ENCODE measurements at regions not wholly inside any gene's neighbourhood (a gene's known extent, or its start where the extent isn't known, plus 50 kb on each side); places are given as distances from the start of the nearest gene placed in this dataset.

DNA sequence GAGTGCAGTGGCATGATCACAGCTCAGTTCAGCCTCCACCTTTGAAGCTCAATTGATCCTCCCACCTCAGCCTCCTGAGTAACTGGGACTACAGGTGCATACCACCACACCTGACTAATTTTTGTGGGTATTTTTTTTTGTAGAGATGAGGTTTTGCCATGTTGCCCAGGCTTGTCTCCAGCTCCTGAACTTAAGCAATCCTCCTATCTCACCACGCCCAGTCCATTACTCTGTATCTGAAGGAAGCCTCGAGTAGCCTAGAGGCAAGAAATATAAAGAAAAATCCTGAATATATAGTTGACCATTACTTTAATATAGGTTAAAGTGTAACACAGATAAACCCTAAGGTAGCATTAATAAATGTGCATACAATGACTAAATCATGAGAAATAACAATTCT is 686.8 kb upstream of the PIK3C3 start:
- DNase-seq (ENCODE audit: low spot score) = no peak
- TF ChIP-seq, protein P1, sequence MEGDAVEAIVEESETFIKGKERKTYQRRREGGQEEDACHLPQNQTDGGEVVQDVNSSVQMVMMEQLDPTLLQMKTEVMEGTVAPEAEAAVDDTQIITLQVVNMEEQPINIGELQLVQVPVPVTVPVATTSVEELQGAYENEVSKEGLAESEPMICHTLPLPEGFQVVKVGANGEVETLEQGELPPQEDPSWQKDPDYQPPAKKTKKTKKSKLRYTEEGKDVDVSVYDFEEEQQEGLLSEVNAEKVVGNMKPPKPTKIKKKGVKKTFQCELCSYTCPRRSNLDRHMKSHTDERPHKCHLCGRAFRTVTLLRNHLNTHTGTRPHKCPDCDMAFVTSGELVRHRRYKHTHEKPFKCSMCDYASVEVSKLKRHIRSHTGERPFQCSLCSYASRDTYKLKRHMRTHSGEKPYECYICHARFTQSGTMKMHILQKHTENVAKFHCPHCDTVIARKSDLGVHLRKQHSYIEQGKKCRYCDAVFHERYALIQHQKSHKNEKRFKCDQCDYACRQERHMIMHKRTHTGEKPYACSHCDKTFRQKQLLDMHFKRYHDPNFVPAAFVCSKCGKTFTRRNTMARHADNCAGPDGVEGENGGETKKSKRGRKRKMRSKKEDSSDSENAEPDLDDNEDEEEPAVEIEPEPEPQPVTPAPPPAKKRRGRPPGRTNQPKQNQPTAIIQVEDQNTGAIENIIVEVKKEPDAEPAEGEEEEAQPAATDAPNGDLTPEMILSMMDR (IDR thresholded peaks at IDR 0.05; ENCODE audit: extremely low read depth, insufficient read depth, missing control alignments) = no peak
- in situ Hi-C loops (cut with MboI; ENCODE audit: low pct_unique_long_range_greater_than_20kb, low sequenced_read_pairs, unreplicated experiment) = no loop called here

DNA sequence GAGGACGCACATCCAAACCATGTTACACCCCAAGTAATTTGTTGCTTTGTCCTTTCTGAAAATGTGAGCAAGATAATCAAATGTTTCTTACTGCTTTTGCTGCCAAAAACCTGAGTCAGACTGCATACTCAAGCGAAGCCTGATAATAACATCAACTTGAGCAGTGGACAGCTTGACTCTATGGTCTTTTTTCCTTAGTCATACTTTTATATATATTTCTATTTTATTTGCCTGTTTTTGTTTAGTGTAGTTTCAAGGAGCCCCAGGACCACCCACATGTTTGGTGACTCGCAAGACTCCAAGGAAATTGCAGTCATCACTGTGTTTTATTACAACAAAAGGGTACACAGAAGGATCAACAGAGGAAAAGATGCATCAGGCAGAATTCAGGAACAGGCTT is 688.4 kb upstream of the PIK3C3 start:
- in situ Hi-C loops (cut with MboI; ENCODE audit: low pct_unique_long_range_greater_than_20kb, low sequenced_read_pairs, unreplicated experiment) = no loop called here
- TF ChIP-seq, protein P1 (IDR thresholded peaks at IDR 0.05; ENCODE audit: extremely low read depth, insufficient read depth, missing control alignments) = no peak
- no peak for DNase-seq (ENCODE audit: low spot score)

DNA sequence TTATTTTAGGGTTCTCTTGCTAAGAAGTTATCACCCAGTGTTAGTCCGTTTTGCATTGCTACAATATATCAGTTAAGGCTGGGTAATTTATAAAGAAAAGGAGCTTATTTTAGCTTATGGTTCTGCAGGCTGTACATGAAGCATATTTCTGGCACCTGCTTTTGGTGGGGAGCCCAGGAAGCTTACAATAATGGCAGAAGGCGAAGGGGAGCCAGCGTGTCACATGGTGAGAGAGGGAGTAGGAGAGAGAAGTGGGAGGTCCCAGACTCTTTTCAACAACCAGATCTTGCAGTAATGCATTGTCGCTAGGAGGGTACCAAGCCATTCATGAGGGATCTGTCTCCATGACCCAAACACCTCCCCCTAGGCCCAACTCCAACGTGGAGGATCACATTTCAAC is 688.8 kb upstream of the PIK3C3 start:
- no peak for DNase-seq (ENCODE audit: low spot score)
- TF ChIP-seq, protein P1 (IDR thresholded peaks at IDR 0.05; ENCODE audit: extremely low read depth, insufficient read depth, missing control alignments) = no peak
- in situ Hi-C loops (cut with MboI; ENCODE audit: low pct_unique_long_range_greater_than_20kb, low sequenced_read_pairs, unreplicated experiment) = no loop called here

DNA sequence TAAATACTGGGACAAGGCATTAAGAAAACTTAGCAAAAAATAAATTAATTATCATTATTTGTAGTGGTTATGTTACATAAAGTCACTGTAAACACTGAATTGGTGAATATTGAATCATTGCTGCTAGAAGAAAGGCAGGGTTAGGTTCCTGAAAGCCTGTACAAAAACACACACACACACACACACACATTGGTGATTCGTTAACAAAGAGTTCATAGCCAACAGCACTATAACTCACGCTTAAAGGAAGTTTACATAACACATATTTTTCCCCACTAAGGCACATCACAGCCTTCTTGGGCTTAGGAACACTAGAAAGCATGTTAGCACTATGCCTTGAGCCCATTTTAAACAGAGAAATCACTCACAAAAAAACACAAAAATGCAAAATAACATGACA is 690.0 kb upstream of the PIK3C3 start:
- TF ChIP-seq, protein P1 (IDR thresholded peaks at IDR 0.05; ENCODE audit: extremely low read depth, insufficient read depth, missing control alignments) = no peak
- in situ Hi-C loops (cut with MboI; ENCODE audit: low pct_unique_long_range_greater_than_20kb, low sequenced_read_pairs, unreplicated experiment) = no loop called here
- DNase-seq (ENCODE audit: low spot score) = no peak

DNA sequence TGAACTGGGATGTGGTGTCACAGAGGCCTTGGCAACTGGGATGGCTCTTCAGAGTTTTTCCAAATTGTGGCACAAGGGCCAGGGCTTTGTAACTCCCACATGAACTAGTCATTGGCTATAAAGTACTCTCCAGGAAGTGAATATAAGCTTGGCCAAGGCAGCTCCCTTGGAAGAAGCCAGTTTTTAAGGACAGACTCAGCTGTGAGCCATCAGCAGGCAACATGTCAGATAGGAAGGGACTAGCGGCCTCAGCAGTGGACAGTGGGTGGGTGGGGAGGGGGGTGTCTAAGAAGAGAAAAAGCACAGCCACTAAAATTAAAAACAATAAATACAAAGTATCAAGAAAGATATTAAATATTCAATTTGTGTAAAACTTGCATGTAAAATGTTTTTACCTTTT is 691.1 kb upstream of the PIK3C3 start:
- TF ChIP-seq, protein P1 (IDR thresholded peaks at IDR 0.05; ENCODE audit: extremely low read depth, insufficient read depth, missing control alignments) = no peak
- DNase-seq (ENCODE audit: low spot score) = no peak
- in situ Hi-C loops (cut with MboI; ENCODE audit: low pct_unique_long_range_greater_than_20kb, low sequenced_read_pairs, unreplicated experiment) = no loop called here

DNA sequence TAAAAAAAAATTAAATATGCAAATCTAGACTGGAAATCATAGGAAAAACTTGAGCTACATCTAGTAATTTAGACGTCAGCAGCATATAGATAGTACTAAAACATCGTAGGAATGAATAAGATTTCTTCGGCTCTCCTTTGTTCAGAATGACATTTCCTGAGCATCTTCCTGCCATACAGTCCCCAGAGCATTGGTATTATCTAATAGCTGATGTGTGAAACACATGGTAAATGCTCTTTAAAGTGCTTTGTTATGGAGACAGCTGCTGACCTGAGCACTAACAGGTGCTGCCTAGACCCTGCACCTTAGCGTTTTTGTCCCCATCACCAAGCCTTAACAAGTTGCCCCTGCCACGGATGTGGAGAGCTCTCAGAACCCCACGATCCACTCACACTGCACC is 692.3 kb upstream of the PIK3C3 start:
- DNase-seq (ENCODE audit: low spot score) = no peak
- in situ Hi-C loops (cut with MboI; ENCODE audit: low pct_unique_long_range_greater_than_20kb, low sequenced_read_pairs, unreplicated experiment) = no loop called here

More for the DNA sequence above, 692.3 kb upstream of the PIK3C3 start:
- TF ChIP-seq, protein P1 (IDR thresholded peaks at IDR 0.05; ENCODE audit: extremely low read depth, insufficient read depth, missing control alignments) = no peak
